ENCODE measurements at regions not wholly inside any gene's neighbourhood (a gene's known extent, or its start where the extent isn't known, plus 50 kb on each side); places are given as distances from the start of the nearest gene placed in this dataset.
"Not testable (repeated sequence)": the region's sequence is repeated elsewhere in the genome, so short reads cannot be mapped to it uniquely, and the experiment has no call there.

DNA sequence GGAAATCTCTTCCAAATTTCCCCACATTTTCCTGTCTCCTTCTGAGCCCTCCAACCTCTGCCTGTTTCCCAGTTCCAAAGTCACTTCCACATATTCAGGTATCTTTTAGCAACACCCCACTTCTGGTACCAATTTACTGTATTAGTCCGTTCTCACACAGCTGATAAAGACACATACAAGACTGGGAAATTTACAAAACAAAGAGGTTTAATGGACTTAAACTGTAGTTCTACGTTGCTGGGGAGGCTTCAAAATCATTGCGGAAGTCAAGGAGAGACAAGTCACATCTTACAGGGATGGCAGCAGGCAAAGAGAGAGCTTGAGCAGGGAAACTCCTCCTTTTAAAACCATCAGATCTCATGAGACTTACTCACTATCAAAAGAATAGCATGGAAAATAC, 122.0 kb downstream of the ALG1L2 start:
- H3K4me1 ChIP-seq (ENCODE audit: control insufficient read depth, extremely low read depth, insufficient read depth, low read length); FAIRE-seq; H3K4me3 ChIP-seq (replicated peaks in 1 of 3; ENCODE audit: insufficient read depth in 1 of 3, low read depth in 1 of 3, low read length in 3 of 3); H2AFZ ChIP-seq (ENCODE audit: low read depth, low read length); H3K27ac ChIP-seq (ENCODE audit: insufficient read depth, low read depth, low read length); H4K20me1 ChIP-seq (replicated peaks; ENCODE audit: control insufficient read depth, extremely low read depth, insufficient read depth, low read length); DNase-seq (ENCODE audit: low read depth, low spot score); H3K36me3 ChIP-seq (ENCODE audit: control insufficient read depth in 2 of 2, extremely low read depth in 1 of 2, insufficient read depth in 2 of 2, low read length in 2 of 2); H3K9me1 ChIP-seq (replicated peaks; ENCODE audit: control insufficient read depth, extremely low read depth, insufficient read depth, low read length); dilution Hi-C loops (cut with MboI; ENCODE audit: extremely low pct_ligation_motif_present, low sequenced_read_pairs); H3K27me3 ChIP-seq (ENCODE audit: control insufficient read depth in 2 of 2, insufficient read depth in 2 of 2, low read length in 2 of 2); CTCF ChIA-PET; H3K9ac ChIP-seq (replicated peaks; ENCODE audit: extremely low read depth, insufficient read depth, low read length); intact Hi-C loops (cut with micrococcal nuclease); POLR2A ChIA-PET; H3K79me2 ChIP-seq (ENCODE audit: control insufficient read depth, insufficient read depth, low read length); H3K4me2 ChIP-seq (ENCODE audit: insufficient read depth, low read length); BruUV-seq (replicated peaks); H3K9me3 ChIP-seq (replicated peaks; ENCODE audit: control insufficient read depth, insufficient read depth, low read length): not testable (repeated sequence)

DNA sequence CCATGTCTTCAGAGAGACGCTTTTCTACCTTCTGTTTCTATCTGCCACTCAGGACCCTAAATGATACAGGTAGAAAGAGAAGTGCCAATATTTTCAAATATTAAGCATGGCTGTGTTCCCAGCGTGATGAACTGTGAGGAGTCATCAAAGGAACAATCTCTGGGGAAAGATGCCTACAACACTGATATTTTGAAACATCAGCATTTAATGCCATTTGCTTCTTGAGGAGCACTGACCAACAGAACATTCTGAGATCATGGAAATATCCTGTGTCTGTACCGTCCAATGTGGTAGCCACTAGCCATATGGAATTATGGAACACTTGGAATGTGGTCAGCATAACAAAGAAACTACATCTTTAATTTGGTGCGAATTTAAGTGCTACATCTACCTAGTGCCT, 117.9 kb upstream of the COL6A5 start:
- H3K9ac ChIP-seq (replicated peaks; ENCODE audit: extremely low read depth, insufficient read depth, low read length), result no peak overlapping the region
- no peak overlapping the region for H3K4me3 ChIP-seq (replicated peaks in 1 of 3; ENCODE audit: insufficient read depth in 1 of 3, low read depth in 1 of 3, low read length in 3 of 3)
- no peaks in the 10 kb centered on the region for H4K20me1 ChIP-seq (replicated peaks; ENCODE audit: control insufficient read depth, extremely low read depth, insufficient read depth, low read length)
- FAIRE-seq, result no peak
- ChIA-PET POLR2A (no interaction called here), CTCF (no interaction called here)
- peaks cover 0 to 3% of the 10 kb centered on the region in 2 experiments for H3K27me3 ChIP-seq (ENCODE audit: control insufficient read depth in 2 of 2, insufficient read depth in 2 of 2, low read length in 2 of 2)
- no peak for DNase-seq (ENCODE audit: low read depth, low spot score)
- no peak overlapping the region for H2AFZ ChIP-seq (ENCODE audit: low read depth, low read length)
- no peaks in the 10 kb centered on the region for H3K4me1 ChIP-seq (ENCODE audit: control insufficient read depth, extremely low read depth, insufficient read depth, low read length)
- no peaks in the 10 kb centered on the region for H3K36me3 ChIP-seq (ENCODE audit: control insufficient read depth in 2 of 2, extremely low read depth in 1 of 2, insufficient read depth in 2 of 2, low read length in 2 of 2)
- H3K9me1 ChIP-seq (replicated peaks; ENCODE audit: control insufficient read depth, extremely low read depth, insufficient read depth, low read length), result no peaks in the 10 kb centered on the region
- TF ChIP-seq POLR2AphosphoS5 (IDR thresholded peaks at IDR 0.05; ENCODE audit: insufficient read depth, low read depth, low read length), result no peak
- no peak for TF ChIP-seq FOS (IDR thresholded peaks at IDR 0.05; ENCODE audit: borderline replicate concordance, insufficient read depth, low read length)
- no peak for TF ChIP-seq EZH2 (IDR thresholded peaks at IDR 0.05; ENCODE audit: borderline replicate concordance, low read depth, low read length, severe bottlenecking)
- no peak for TF ChIP-seq GATA2 (IDR thresholded peaks at IDR 0.05; ENCODE audit: insufficient read depth, insufficient read length, low read depth, low read length)
- no peak for TF ChIP-seq MYC (IDR thresholded peaks at IDR 0.05; ENCODE audit: low read depth, low read length)
- TF ChIP-seq, protein P1, sequence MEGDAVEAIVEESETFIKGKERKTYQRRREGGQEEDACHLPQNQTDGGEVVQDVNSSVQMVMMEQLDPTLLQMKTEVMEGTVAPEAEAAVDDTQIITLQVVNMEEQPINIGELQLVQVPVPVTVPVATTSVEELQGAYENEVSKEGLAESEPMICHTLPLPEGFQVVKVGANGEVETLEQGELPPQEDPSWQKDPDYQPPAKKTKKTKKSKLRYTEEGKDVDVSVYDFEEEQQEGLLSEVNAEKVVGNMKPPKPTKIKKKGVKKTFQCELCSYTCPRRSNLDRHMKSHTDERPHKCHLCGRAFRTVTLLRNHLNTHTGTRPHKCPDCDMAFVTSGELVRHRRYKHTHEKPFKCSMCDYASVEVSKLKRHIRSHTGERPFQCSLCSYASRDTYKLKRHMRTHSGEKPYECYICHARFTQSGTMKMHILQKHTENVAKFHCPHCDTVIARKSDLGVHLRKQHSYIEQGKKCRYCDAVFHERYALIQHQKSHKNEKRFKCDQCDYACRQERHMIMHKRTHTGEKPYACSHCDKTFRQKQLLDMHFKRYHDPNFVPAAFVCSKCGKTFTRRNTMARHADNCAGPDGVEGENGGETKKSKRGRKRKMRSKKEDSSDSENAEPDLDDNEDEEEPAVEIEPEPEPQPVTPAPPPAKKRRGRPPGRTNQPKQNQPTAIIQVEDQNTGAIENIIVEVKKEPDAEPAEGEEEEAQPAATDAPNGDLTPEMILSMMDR (IDR thresholded peaks at IDR 0.05; ENCODE audit: extremely low read depth in 1 of 2, insufficient read depth in 1 of 2, low read depth in 1 of 2, low read length in 2 of 2), result no peak
- TF ChIP-seq, protein P2, sequence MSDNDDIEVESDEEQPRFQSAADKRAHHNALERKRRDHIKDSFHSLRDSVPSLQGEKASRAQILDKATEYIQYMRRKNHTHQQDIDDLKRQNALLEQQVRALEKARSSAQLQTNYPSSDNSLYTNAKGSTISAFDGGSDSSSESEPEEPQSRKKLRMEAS (IDR thresholded peaks at IDR 0.05; ENCODE audit: insufficient read depth, insufficient read length), result no peak
- no peak for TF ChIP-seq JUN (IDR thresholded peaks at IDR 0.05; ENCODE audit: borderline replicate concordance, insufficient read depth, insufficient read length, low read depth)
- no peak for TF ChIP-seq POLR2A (IDR thresholded peaks at IDR 0.05; ENCODE audit: low read depth, low read length)
- no TSS peak for BruUV-seq (replicated peaks)
- H3K4me2 ChIP-seq (ENCODE audit: insufficient read depth, low read length), result no peak overlapping the region
- dilution Hi-C loops (cut with MboI; ENCODE audit: extremely low pct_ligation_motif_present, low sequenced_read_pairs) (no loop called here), intact Hi-C loops (cut with micrococcal nuclease) (no loop called here)
- H3K27ac ChIP-seq (ENCODE audit: insufficient read depth, low read depth, low read length), result no peak overlapping the region
- no peaks in the 10 kb centered on the region for H3K79me2 ChIP-seq (ENCODE audit: control insufficient read depth, insufficient read depth, low read length)
- H3K9me3 ChIP-seq (replicated peaks; ENCODE audit: control insufficient read depth, insufficient read depth, low read length), result no peaks in the 10 kb centered on the region

Measured in endothelial cell of umbilical vein (primary cell).